ENCODE measurements at regions not wholly inside any gene's neighbourhood (a gene's known extent, or its start where the extent isn't known, plus 50 kb on each side); places are given as distances from the start of the nearest gene placed in this dataset.

DNA sequence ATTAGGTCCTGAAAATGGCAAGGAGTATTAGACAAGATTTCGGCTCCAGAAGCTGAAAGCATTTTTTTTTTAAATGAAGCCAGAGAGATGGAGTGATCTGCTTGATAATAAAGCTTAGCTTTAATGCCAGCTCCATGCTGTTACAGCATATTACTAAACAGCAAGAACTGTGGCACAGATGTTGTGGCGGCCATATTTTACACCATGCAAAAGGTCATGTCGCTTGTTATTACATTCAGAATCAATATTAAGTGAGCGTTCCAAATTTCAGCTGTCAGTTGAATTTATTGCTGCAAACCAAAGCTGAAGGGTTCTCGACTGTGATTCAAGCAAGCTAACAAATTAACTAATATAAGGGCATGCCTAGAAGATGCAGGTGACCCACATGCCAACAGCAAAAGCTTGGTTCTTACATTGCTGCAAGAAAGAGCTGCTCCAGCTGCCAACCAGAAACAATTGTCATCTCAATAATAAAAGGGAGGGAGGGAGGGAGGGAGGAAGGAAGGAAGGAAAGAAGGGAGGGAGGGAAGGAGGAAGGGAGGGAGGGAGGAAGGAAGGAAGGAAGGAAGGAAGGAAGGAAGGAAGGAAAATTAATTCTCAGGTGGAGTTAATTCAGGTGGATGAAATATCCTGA lies 517.7 kb upstream of the WWC1 start:
- no peak for DNase-seq

GRCh38 chr5:167777746-167778145 lies 513.7 kb upstream of the WWC1 start:
- no peak for DNase-seq

DNA sequence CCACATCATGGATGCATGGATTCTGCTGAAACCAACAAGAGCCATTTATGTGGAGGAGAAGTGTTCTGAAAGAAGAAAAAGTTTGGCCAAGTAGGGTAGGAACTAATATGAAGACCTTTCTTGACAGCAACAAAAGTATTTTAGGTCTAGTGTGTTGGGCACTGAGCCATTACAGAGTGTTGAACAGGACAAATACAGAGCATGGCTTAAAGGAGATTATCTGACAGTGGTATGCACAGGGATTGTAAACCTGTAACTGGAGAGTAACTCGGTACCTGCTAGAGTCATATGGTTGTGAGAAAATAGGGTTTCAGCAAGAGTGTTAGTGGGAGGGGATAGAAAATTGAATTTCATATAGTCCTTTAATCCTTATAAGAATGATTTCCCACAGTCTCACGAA lies 513.2 kb upstream of the WWC1 start:
- DNase-seq = no peak

DNA sequence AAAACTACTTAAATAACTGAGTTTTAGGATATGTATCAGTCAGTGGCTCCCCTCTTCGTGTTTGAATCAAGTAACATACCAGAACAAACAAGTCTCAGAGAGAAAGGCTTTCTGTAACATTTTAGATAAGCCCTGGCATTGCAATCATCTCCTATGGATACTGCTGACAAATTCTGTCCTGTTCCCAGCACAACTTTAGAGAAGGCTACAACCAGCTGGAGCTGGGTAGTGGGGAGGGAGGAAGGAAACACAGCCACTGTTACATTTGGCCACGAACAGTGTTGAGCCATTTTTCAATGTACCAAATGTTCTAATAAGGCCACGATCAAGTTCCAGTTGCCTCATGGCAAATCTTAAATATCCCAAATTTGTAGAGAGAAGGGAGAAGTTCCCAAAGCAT lies 511.8 kb upstream of the WWC1 start:
- DNase-seq = no peak

- no peak for DNase-seq
These were observed 511.3 kb upstream of the WWC1 start for GRCh38 chr5:167780177-167780576.

DNA sequence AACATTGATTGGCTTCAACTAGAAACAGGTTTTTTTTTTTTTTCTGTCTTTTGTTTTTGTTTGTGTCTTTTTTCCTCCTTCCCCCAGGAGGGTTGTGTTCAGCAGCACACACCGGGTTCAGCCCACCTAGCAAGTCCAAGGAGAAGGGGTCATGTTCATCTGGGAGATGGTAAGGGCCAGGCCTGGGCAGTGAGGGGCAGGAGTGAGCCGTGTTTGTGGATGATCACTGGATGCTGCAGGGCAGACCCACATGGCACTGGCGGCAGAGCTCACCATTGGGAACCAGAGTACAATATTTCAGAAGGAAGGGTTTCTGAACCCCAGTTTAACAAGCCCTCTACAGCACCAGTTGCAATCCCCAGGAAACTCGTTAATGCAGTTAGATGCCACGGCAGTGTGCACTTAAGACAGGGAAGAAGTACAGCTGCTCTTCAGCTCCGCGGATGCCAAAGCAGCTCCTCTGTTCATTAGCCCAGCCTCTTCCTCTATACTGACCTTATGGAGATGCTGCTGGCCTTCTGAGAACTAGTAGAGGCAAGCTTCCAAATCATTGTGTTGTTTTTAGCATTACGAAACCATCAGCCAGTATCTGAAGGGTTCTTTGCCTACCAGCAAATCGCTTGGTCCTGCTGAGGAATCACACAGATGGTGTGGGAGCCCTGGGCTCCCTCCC lies 508.2 kb upstream of the WWC1 start:
- no peak for DNase-seq

GRCh38 chr5:167785106-167785505 lies 506.3 kb upstream of the WWC1 start:
- no peak for DNase-seq

GRCh38 chr5:167785901-167786300 lies 505.5 kb upstream of the WWC1 start:
- DNase-seq = no peak

- no peak for DNase-seq
These were observed 504.4 kb upstream of the WWC1 start for GRCh38 chr5:167786871-167787578.

- DNase-seq = no peak
These were observed 501.4 kb upstream of the WWC1 start for GRCh38 chr5:167790045-167790444.

GRCh38 chr5:167790462-167791260 lies 500.8 kb upstream of the WWC1 start:
- no peak for DNase-seq

DNA sequence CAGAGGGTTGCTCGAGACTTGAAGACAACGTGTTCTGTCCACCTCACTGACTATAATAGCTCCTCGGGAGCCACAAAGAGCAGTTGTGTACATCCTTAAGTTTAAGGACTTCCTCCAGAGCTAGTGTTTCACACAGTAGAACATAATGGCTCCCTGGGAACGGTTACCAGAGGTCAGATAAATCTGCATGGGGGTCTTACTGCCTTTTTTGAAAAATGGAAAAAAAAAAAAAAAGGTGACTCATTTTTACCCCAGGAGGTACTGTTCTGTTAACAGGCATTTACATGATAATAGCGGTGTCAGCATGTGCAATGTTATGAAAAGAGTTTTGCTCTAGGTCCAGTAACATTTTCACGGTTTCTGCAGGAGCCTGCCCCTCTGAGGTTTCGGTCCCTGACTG lies 498.9 kb upstream of the WWC1 start:
- DNase-seq = no peak

- no peak for DNase-seq
These were observed 497.7 kb upstream of the WWC1 start for GRCh38 chr5:167793700-167794099.

DNA sequence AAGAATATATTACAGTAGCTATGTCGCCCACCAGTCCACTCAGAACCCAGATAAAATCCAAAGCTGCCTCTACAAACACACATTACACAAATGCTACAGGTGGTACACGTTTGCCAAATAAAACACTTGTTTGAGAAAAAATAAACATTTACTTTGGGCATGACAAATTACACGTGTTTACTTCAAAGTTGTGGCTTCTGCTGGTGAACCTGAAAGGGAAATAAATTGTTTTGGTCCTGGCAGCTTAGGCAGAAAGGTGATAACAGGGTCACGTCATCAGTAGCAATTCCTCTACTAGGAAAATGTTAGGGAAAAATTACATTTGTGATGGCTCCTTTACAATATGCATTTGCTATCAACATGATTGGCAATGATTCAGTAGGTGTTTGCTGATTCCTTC lies 497.3 kb upstream of the WWC1 start:
- no peak for DNase-seq

GRCh38 chr5:167796672-167797071 lies 494.8 kb upstream of the WWC1 start:
- DNase-seq = no peak

GRCh38 chr5:167797933-167798332 lies 493.5 kb upstream of the WWC1 start:
- no peak for DNase-seq

DNA sequence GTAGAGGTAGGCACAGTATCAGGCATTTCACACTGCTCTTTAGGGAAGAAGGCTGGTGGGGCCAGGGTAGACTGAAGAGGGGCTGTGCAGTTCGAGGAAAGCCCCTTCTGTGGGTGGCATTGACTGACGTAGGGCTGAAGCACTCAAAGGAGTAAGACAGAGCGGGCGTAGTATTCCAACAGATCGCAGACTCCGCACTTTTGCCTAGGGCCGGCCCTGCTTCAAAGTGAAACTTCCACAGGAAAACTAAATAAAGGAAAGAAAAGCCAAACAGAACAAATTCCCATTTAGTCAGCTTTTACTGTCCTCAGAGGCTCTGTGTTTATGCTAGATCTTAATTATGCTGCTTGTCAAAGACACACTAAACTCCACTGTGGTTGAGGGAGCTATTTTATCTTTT lies 493.0 kb upstream of the WWC1 start:
- DNase-seq = no peak

DNA sequence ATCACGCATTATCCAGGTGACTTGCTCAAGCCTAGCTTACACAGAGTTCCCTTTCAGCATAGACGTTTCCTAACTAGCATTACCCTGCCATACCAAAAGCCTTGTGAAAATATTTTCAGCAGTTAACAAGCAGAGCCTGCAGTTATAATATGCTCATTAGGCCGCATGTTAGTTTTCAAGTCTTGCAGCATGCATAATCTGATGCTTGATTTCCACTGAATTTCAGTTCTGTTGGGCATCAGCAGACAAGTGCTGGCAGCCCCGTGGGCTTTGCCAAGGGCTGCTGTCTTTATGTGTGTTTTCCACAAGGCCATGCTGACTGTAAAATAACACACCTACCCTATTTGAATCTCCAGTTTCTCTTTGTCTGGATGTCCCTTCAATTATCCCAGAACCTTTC lies 491.0 kb upstream of the WWC1 start:
- no peak for DNase-seq

- DNase-seq = no peak
These were observed 489.4 kb upstream of the WWC1 start for GRCh38 chr5:167801999-167802398.

DNA sequence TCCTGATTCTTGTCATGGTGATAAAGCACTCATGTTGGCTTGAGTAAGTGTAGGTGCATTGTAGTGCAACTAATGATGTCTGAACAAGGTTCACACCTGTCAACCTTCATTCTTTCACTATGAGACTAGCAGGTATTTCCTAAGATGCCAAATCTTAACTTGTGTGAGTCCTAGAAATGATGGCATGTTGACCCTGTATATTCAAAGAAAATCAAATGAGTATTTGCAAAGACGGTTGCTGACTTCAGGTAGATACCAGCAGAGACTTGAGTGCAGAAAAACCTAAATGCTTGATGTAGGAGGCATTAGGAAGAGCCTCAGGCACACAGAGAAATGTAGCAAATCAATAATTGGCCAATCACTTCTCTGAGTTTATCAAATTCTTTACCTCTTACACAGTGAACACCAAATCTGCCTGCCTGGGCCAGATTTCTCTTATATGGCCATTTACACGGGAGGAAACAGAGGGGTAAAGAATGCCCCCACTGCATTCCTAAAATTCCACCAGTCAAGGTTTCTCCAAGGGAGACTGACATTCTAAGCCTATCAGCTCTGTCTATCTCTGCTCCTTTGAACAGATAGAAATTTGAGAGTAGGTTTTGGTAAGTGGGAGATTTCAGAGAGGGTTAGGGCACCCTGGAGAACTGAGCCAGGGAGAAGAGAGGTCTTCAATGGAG lies 488.6 kb upstream of the WWC1 start:
- no peak for DNase-seq

DNA sequence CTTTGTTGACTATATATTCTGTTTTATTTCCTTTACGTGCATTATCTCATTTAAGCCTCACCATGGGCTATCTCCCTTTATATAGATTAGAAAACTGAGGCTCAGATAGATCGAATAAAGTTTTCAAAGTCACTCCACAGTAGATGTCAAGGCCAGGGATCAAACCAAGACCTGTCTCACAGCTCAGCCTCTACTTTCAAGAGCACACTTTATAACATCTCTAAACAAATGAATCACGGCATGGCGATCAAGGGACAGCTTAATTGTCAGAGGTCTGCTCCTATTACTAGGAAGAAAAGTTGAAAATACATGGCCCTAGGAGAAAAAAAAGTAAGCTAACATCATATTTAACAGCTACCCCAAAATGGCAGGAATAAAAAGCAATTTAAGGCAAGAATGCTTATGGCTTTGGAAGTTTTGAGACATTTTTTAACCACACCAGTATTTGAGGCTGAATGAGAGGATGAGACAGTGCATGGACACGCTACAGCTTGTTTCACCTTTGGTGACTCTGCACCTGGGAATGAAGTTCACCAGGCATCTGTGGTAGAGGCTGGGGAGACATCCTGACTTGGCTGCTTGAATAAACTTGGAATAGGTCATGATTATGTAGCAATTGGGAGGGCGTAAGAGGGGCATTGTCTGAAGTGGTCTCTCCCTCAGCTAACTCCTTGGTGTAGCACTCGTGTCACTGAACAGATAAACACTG lies 486.8 kb upstream of the WWC1 start:
- no peak for DNase-seq

DNA sequence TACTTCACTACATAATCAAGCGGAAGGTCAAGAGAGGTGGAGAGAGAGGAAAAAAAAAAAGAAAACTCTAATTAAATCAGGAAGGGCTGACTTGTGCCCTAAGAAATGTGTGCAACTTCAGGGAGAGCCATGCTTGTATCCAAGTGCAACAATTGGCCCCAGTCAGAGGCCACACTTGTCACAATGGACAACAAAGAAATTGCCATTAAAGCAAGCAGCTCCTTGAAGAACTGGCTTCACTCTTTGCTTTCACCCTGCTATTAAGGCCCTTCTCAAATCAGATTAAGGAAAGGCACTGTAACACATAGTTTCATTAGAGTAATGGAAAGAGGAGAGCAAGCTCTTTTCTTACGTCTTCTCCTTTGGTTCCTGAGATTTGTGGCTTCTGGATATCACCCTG lies 480.9 kb upstream of the WWC1 start:
- DNase-seq = no peak

Data from CD4-positive, alpha-beta T cell treated with Interleukin-4 for 4 hours (primary cell).